ENCODE measurements at regions not wholly inside any gene's neighbourhood (a gene's known extent, or its start where the extent isn't known, plus 50 kb on each side); places are given as distances from the start of the nearest gene placed in this dataset.
"Not testable (repeated sequence)": the region's sequence is repeated elsewhere in the genome, so short reads cannot be mapped to it uniquely, and the experiment has no call there.

GRCh38 chr2:34656632-34657031 lies 1057.5 kb upstream of the FAM98A start:
- no peak for DNase-seq

- DNase-seq, result no peak
These were observed 1053.5 kb upstream of the FAM98A start for GRCh38 chr2:34652636-34653035.

- DNase-seq, result no peak
These were observed 1047.8 kb upstream of the FAM98A start for GRCh38 chr2:34646901-34647300.

- no peak for DNase-seq
These were observed 1033.2 kb upstream of the FAM98A start for GRCh38 chr2:34632327-34632726.

- DNase-seq, result no peak
These were observed 1027.9 kb upstream of the FAM98A start for GRCh38 chr2:34627003-34627402.

GRCh38 chr2:34604164-34604563 lies 1005.1 kb upstream of the FAM98A start:
- no peak for DNase-seq

- DNase-seq, result no peak
These were observed 1003.2 kb upstream of the FAM98A start for GRCh38 chr2:34602262-34602661.

- DNase-seq, result no peak
These were observed 1002.5 kb upstream of the FAM98A start for GRCh38 chr2:34601561-34601960.

- no peak for DNase-seq
These were observed 979.5 kb upstream of the FAM98A start for GRCh38 chr2:34578641-34579040.

- no peak for DNase-seq
These were observed 971.3 kb upstream of the FAM98A start for GRCh38 chr2:34570266-34570872.

GRCh38 chr2:34567128-34567527 lies 968.0 kb upstream of the FAM98A start:
- no peak for DNase-seq

- DNase-seq, result no peak
These were observed 953.2 kb upstream of the FAM98A start for GRCh38 chr2:34552337-34552736.

GRCh38 chr2:34549710-34550345 lies 950.7 kb upstream of the FAM98A start:
- no peak for DNase-seq

GRCh38 chr2:34547900-34548299 lies 948.8 kb upstream of the FAM98A start:
- no peak for DNase-seq

- no peak for DNase-seq
These were observed 948.2 kb upstream of the FAM98A start for GRCh38 chr2:34547340-34547739.

- no peak for DNase-seq
These were observed 946.5 kb upstream of the FAM98A start for GRCh38 chr2:34545486-34546136.

GRCh38 chr2:34534761-34535160 lies 935.7 kb upstream of the FAM98A start:
- no peak for DNase-seq

- no peak for DNase-seq
These were observed 935.2 kb upstream of the FAM98A start for GRCh38 chr2:34534341-34534740.

- no peak for DNase-seq
These were observed 934.6 kb upstream of the FAM98A start for GRCh38 chr2:34533585-34534183.

GRCh38 chr2:34529965-34530364 lies 930.9 kb upstream of the FAM98A start:
- DNase-seq, result no peak

- no peak for DNase-seq
These were observed 924.9 kb upstream of the FAM98A start for GRCh38 chr2:34523958-34524514.

- no peak for DNase-seq
These were observed 920.6 kb upstream of the FAM98A start for GRCh38 chr2:34519659-34520058.

GRCh38 chr2:34498561-34498960 lies 899.5 kb upstream of the FAM98A start:
- DNase-seq, result no peak

- DNase-seq, result not testable (repeated sequence)
These were observed 895.1 kb upstream of the FAM98A start for GRCh38 chr2:34494192-34494591.

Data from NCI-H2227 treated with DMSO at 0.1 percent for 48 hours (cell line).